ENCODE measurements at regions not wholly inside any gene's neighbourhood (a gene's known extent, or its start where the extent isn't known, plus 50 kb on each side); places are given as distances from the start of the nearest gene placed in this dataset.

DNA sequence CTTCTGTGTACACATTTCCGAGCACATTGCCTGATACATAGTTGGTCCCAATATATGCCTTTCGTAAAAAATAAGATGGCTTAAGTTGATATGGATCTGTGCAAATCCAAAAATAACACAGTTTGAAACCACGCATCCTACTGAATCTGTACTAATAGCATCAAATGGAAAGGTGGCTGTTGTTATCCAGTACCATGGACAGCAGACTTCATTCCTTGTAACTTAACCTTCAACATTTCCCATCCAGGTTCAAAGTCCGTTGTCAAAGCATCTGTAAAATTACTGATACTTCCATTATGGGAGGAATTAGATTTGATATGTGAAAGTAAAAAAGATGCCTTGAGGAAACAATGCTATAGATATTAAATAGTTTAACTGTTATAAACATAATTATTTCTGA is 65.5 kb upstream of the C3orf49 start:
- WGBS, 2 experiments (ENCODE audit: extremely low coverage in 2 of 2, insufficient read length in 1 of 2) = no CpG with 5 or more reads among the region's 4 CpGs
- H3K4me2 ChIP-seq (ENCODE audit: low read depth, low read length) = no peak overlapping the region
- H3K27ac ChIP-seq (ENCODE audit: insufficient read depth, low read length) = no peak overlapping the region
- H4K5ac ChIP-seq (ENCODE audit: low read depth, low read length) = no peak overlapping the region
- H3K23ac ChIP-seq (ENCODE audit: low read depth, low read length) = no peak overlapping the region
- no peaks in the 10 kb centered on the region for H3K27me3 ChIP-seq (ENCODE audit: control insufficient read depth, insufficient read depth, low read length)
- H3K4me3 ChIP-seq (ENCODE audit: insufficient read depth, low read depth, low read length) = no peak overlapping the region
- POLR2A ChIA-PET (ENCODE audit: unreplicated experiment) = no interaction called here
- no peak overlapping the region for H2AK9ac ChIP-seq (replicated peaks; ENCODE audit: low read depth, low read length, poor library complexity)
- no peak overlapping the region for H3K18ac ChIP-seq (ENCODE audit: low read depth, low read length)
- H4K91ac ChIP-seq (ENCODE audit: insufficient read depth, low read depth, low read length) = no peak overlapping the region
- H2BK5ac ChIP-seq (ENCODE audit: low read depth, low read length, poor library complexity, severe bottlenecking) = no peak overlapping the region
- H3K56ac ChIP-seq (ENCODE audit: extremely low read depth, insufficient read depth, low read length) = no peak overlapping the region
- H4K20me1 ChIP-seq (ENCODE audit: insufficient read depth, low read length) = no peaks in the 10 kb centered on the region
- TF ChIP-seq MXI1 (IDR thresholded peaks at IDR 0.05; ENCODE audit: borderline replicate concordance, low read depth, low read length) = no peak
- TF ChIP-seq RAD21 (IDR thresholded peaks at IDR 0.05; ENCODE audit: low read length) = no peak
- no peak for TF ChIP-seq MAZ (IDR thresholded peaks at IDR 0.05; ENCODE audit: borderline replicate concordance, low read depth, low read length)
- no peak for TF ChIP-seq POLR2A (IDR thresholded peaks at IDR 0.05; ENCODE audit: low read depth, low read length)
- TF ChIP-seq NFE2L2 (IDR thresholded peaks at IDR 0.05; ENCODE audit: low read depth, low read length) = no peak
- no peak for TF ChIP-seq FOS (IDR thresholded peaks at IDR 0.05; ENCODE audit: low read depth, low read length)
- H2BK15ac ChIP-seq (ENCODE audit: low read depth, low read length) = no peak overlapping the region
- no peaks in the 10 kb centered on the region for H3K79me1 ChIP-seq (ENCODE audit: low read depth in 1 of 2, low read length in 2 of 2)
- no peak overlapping the region for H4K8ac ChIP-seq (ENCODE audit: low read depth in 2 of 2, low read length in 2 of 2)
- H3K9ac ChIP-seq (ENCODE audit: low read depth, low read length) = no peak overlapping the region
- H3K4ac ChIP-seq (ENCODE audit: low read depth, low read length) = no peak overlapping the region
- ATAC-seq (ENCODE audit: low read depth) = no peak
- H2BK120ac ChIP-seq (ENCODE audit: low read depth, low read length) = no peak overlapping the region
- BruUV-seq (replicated peaks) = no TSS peak
- no peaks in the 10 kb centered on the region for H3K9me3 ChIP-seq (ENCODE audit: control insufficient read depth, insufficient read depth, low read length)
- CTCF ChIA-PET = interaction anchor here (0.5 kb wide), 1 partner anchor 120 kb away, joined by 3 read pairs; no protein-coding TSS in a partner anchor
- peak; percentile 31 for DNase-seq
- H2AFZ ChIP-seq (replicated peaks; ENCODE audit: low read length, poor library complexity) = no peak overlapping the region
- intact Hi-C loops (cut with micrococcal nuclease) (no loop called here), in situ Hi-C loops (cut with MboI; ENCODE audit: low sequenced_read_pairs) (no loop called here), dilution Hi-C loops (cut with HindIII; ENCODE audit: low sequenced_read_pairs, unreplicated experiment) (no loop called here)
- no peaks in the 10 kb centered on the region for H3K4me1 ChIP-seq (ENCODE audit: control insufficient read depth, insufficient read depth, low read length)
- H3K36me3 ChIP-seq (ENCODE audit: control insufficient read depth, insufficient read depth, low read length) = no peaks in the 10 kb centered on the region
- no peak overlapping the region for H3K14ac ChIP-seq (replicated peaks; ENCODE audit: low read depth, low read length)
- H2AK5ac ChIP-seq (ENCODE audit: low read depth, low read length) = no peak overlapping the region
- no peak overlapping the region for H2BK20ac ChIP-seq (ENCODE audit: low read depth, low read length)
- H3K9me1 ChIP-seq (ENCODE audit: insufficient read depth, low read length) = no peaks in the 10 kb centered on the region

Data from IMR-90 (cell line).